Fibroblast of mammary gland (primary cell): ENCODE measurements at regions not wholly inside any gene's neighbourhood (a gene's known extent, or its start where the extent isn't known, plus 50 kb on each side); places are given as distances from the start of the nearest gene placed in this dataset.
A peak's percentile ranks its signal among the peaks of the same experiment; 100 is the strongest.

ENCODE experiments used
- DNase-seq: peaks from one replicate; pipeline ENCODE4 v3.0.0-alpha.2; 2010; ENCODE audit warnings: low read depth
- H3K4me3 ChIP-seq: 2 replicates; pipeline ENCODE4 v1.5.1; 2011; ENCODE audit warnings: low read depth, mild to moderate bottlenecking, low read length, moderate library complexity; ENCODE audit not compliant: control insufficient read depth
- CTCF ChIP-seq: conservative IDR thresholded peaks from 2 replicates; pipeline ENCODE4 v1.5.1; 2011; ENCODE audit warnings: low read depth, low read length, inconsistent platforms; ENCODE audit not compliant: control insufficient read depth, insufficient read depth

DNA sequence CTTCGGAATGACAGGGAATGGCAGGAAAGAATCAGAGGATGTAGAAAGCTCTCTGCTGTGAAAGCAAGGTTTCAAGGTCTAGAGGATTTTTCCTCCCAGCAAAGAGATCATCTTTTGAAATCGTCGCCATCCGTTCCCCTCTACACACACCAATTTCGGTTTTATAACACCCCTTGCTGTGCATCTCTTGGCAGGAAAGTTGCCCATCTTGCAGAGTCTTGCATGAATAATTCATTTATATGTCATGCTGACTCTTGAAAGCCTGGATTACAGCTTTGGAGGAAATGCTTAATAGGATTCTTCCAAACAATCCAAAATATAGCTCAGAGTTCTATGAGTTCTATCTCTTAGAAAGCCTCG, 262.7 kb downstream of the CHL1 start:
- no peak overlapping the region for H3K4me3 ChIP-seq
- DNase-seq, result no peak
- no peak for TF ChIP-seq CTCF

DNA sequence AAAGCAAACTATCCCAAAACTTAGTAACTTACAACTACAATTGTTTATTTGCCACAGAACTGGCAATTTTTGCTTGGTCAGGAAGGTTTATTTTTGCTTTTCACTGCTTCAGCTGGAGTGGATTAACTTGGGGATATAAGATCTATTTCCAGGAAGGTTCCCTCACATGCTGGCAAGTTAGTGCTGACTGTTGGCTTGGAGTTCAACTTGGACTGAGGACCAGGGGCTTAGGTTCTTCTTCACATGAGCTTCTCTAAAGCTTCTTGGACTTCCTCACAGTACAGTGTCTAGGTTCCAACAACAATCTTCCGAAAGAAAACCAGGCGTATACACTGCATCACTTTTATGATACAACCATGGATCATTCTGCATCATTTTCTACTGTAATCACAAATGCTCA, 264.4 kb downstream of the CHL1 start:
- H3K4me3 ChIP-seq, result no peak overlapping the region
- no peak for TF ChIP-seq CTCF
- DNase-seq, result no peak

GRCh38 chr3:462851-463250, 266.3 kb downstream of the CHL1 start:
- no peak for DNase-seq
- no peak for TF ChIP-seq CTCF
- H3K4me3 ChIP-seq, result no peak overlapping the region

- DNase-seq, result no peak
- TF ChIP-seq CTCF, result no peak
- no peak overlapping the region for H3K4me3 ChIP-seq
Observed at GRCh38 chr3:463252-464192, 267.0 kb downstream of the CHL1 start.

GRCh38 chr3:464255-464654, 267.7 kb downstream of the CHL1 start:
- TF ChIP-seq CTCF, result no peak
- no peak overlapping the region for H3K4me3 ChIP-seq
- no peak for DNase-seq

DNA sequence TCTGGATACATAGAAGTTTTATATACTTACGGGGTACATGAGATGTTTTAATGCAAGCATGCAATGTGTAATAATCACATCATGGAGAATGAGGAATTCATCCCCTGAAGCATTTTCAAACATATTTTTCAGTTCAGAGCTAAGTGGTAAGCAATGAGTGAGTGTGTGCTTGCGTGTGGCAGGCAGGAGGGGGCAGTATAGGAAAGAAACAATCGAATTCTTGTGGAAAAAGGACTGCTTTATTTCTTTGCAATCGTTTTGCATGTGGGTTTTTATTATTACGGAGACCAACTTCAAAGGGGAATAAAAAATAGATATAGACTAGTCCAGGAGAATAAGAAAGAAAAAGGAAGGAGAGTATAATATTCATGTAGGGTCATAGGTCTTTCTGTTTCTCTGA, 271.6 kb downstream of the CHL1 start:
- peak; percentile 6 for DNase-seq
- TF ChIP-seq CTCF, result peak; percentile 45
- H3K4me3 ChIP-seq, result no peak overlapping the region
